Spleen (tissue), 11 donors: ENCODE measurements at regions not wholly inside any gene's neighbourhood (a gene's known extent, or its start where the extent isn't known, plus 50 kb on each side); places are given as distances from the start of the nearest gene placed in this dataset.
"Not testable (repeated sequence)": the region's sequence is repeated elsewhere in the genome, so short reads cannot be mapped to it uniquely, and the experiment has no call there.

Experiments used
- DNase-seq: peaks from one replicate; pipeline ENCODE4 v3.0.0-alpha.2; 2020
- H3K27ac ChIP-seq, 8 donors: fragments of 200-600 bp; sonication (generic) in 7 of 8; 1 replicate in 4 of 8; 2 replicates in 4 of 8; pipeline versions ENCODE4 v1.5.0 to v1.8.0; 2016 to 2021; ENCODE audit warnings: inconsistent platforms in 4 of 8, mild to moderate bottlenecking in 4 of 8, moderate library complexity in 1 of 8
- H3K27me3 ChIP-seq, 7 donors: fragments of 200-600 bp; sonication (generic) in 6 of 7; replicated peaks in 1 of 7; 1 replicate in 4 of 7; 2 replicates in 3 of 7; pipeline versions ENCODE4 v1.5.0 to v1.8.0; 2016 to 2021; ENCODE audit warnings: inconsistent platforms in 3 of 7, mild to moderate bottlenecking in 1 of 7
- H3K36me3 ChIP-seq, 6 donors: fragments of 200-600 bp; sonication (generic) in 5 of 6; 1 replicate in 4 of 6; 2 replicates in 2 of 6; pipeline versions ENCODE4 v1.5.0 to v1.8.0; 2016 to 2021; ENCODE audit warnings: inconsistent platforms in 2 of 6
- H3K4me1 ChIP-seq, 6 donors: fragments of 200-600 bp; sonication (generic) in 5 of 6; 1 replicate in 3 of 6; 2 replicates in 3 of 6; pipeline versions ENCODE4 v1.5.0 to v1.8.0; 2016 to 2021; ENCODE audit warnings: inconsistent platforms in 3 of 6
- H3K4me3 ChIP-seq, 8 donors: fragments of 200-600 bp; sonication (generic) in 7 of 8; 1 replicate in 4 of 8; 2 replicates in 4 of 8; pipeline versions ENCODE4 v1.5.0 to v1.8.0; 2016 to 2021; ENCODE audit warnings: inconsistent platforms in 4 of 8, mild to moderate bottlenecking in 4 of 8, moderate library complexity in 2 of 8
- H3K9me3 ChIP-seq, 8 donors: fragments of 200-600 bp; sonication (generic) in 7 of 8; 1 replicate in 4 of 8; 2 replicates in 4 of 8; pipeline versions ENCODE4 v1.5.0 to v1.8.0; 2016 to 2021; ENCODE audit warnings: inconsistent platforms in 4 of 8
- POLR2A ChIP-seq, 3 donors: fragments of 450-650 bp; IDR thresholded peaks; one replicate each; pipeline ENCODE4 v1.5.1; 2017; ENCODE audit warnings: antibody characterized with exemption in 3 of 3, mild to moderate bottlenecking in 1 of 3
- POLR2AphosphoS5 ChIP-seq, 3 donors: sonication (generic); formaldehyde crosslinking; IDR thresholded peaks; one replicate each; pipeline ENCODE4 v1.5.1; 2017; ENCODE audit warnings: antibody characterized with exemption in 3 of 3
- WGBS, 5 donors: extraction: QIAGEN DNeasy Blood & Tissue Kit in 3 of 5; methylation state at CpG; one replicate each; pipeline versions ENCODE4 v1.1.5 to v1.1.7; 2013 to 2018; 5-methylcytosine and 5-hydroxymethylcytosine counted together
- intact Hi-C: fragments of 100-400 bp; cut with DNase I; formaldehyde crosslinking; loops from one replicate; pipeline ENCODE4 v1.15.0; 2023; ENCODE audit warnings: low total_unique reads
- TF ChIP-seq, protein P1 (sequence below), 11 experiments: fragments of 200-600 bp in 7 of 11; fragments of 450-650 bp in 4 of 11; sonication (generic) in 4 of 11; IDR thresholded peaks in 8 of 11; conservative IDR thresholded peaks in 3 of 11; 1 replicate in 7 of 11; 2 replicates in 4 of 11; pipeline versions ENCODE4 v1.4.0 to v1.8.0; 2016 to 2021; ENCODE audit warnings: antibody characterized with exemption in 11 of 11, inconsistent platforms in 4 of 11, mild to moderate bottlenecking in 1 of 11
- donor health status: healthy with polysubstance abuse.
- donor health status: DM: no; HTN: no; CAD: no; lungs with moderate emphysema.
- donor health status: DM: no; HTN: no; CAD: no.
- donor health status: Bipolar disorder and iron deficiency.
- donor health status: healthy.
- donor health status: DM: no; HTN: no; CAD: no.
- donor health status: DM: yes; HTN: yes; CAD: no.

DNA sequence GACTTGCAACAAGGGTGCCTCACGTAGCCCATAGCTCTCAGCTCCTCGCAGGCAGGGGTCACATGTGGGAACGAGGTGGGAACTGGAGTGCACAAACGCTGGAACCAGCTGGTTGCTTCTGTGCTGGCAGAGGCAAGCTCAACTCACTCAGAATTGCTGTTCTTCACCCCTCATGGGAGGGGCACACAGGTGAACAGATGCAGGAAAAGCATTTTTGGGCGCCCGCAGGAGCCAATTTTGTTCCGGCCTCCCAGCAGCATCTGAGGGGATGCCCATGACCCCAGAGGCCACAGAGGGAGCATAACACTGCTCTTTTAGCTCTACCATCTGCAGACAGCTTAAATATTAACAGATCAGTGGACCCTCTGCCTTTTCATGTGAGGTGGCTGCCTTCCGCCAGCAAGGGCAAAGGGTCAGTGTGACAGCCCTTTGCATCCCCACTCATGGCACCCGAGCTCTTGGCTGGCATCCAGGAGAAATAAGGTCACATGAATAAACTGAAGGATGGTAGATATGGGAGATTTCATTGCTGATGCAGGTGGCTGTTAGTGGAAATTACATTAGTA is 196.2 kb downstream of the SLCO4C1 start:
- no peak overlapping the region for H3K4me3 ChIP-seq
- H3K27me3 ChIP-seq, result no peaks in the 10 kb centered on the region
- TF ChIP-seq, protein P1, sequence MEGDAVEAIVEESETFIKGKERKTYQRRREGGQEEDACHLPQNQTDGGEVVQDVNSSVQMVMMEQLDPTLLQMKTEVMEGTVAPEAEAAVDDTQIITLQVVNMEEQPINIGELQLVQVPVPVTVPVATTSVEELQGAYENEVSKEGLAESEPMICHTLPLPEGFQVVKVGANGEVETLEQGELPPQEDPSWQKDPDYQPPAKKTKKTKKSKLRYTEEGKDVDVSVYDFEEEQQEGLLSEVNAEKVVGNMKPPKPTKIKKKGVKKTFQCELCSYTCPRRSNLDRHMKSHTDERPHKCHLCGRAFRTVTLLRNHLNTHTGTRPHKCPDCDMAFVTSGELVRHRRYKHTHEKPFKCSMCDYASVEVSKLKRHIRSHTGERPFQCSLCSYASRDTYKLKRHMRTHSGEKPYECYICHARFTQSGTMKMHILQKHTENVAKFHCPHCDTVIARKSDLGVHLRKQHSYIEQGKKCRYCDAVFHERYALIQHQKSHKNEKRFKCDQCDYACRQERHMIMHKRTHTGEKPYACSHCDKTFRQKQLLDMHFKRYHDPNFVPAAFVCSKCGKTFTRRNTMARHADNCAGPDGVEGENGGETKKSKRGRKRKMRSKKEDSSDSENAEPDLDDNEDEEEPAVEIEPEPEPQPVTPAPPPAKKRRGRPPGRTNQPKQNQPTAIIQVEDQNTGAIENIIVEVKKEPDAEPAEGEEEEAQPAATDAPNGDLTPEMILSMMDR (IDR thresholded peaks at IDR 0.05 in 8 of 11, conservative IDR thresholded peaks at IDR 0.05 in 3 of 11), result no peak
- TF ChIP-seq POLR2AphosphoS5 (IDR thresholded peaks at IDR 0.05) (no peak), POLR2A (IDR thresholded peaks at IDR 0.05) (no peak)
- no peak overlapping the region for H3K27ac ChIP-seq
- H3K36me3 ChIP-seq, result no peaks in the 10 kb centered on the region
- no peak for DNase-seq
- no peaks in the 10 kb centered on the region for H3K4me1 ChIP-seq
- intact Hi-C loops, result no loop called here
- peaks cover 0 to 16% (median 4%) of the 10 kb centered on the region in 8 donors for H3K9me3 ChIP-seq
- 67 to 87% (median 82%) methylated on average over 9 of the region's 9 CpGs for WGBS, 5 donors

DNA sequence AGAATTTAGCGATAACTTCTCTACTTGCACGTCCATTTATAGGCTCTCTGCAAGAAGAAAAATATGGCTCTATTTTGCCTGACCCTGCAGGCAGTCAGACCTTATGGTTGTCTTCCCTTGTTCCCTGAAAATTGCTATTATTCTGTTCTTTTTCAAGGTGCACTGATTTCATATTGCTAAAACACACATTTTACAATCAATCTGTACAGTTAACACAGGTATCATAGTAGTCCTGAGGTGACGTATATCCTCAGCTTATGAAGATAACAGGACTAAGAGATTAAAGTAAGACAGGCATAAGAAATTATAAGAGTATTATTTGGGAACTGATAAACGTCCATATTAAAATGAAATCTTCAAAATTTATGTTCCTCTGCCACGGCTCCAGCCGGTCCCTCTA is 197.0 kb downstream of the SLCO4C1 start:
- H3K27me3 ChIP-seq, intact Hi-C loops, H3K27ac ChIP-seq, H3K36me3 ChIP-seq, DNase-seq, H3K4me1 ChIP-seq, H3K4me3 ChIP-seq: not testable (repeated sequence)
- peaks cover 0 to 16% (median 4%) of the 10 kb centered on the region in 8 donors for H3K9me3 ChIP-seq
- WGBS, 5 donors, result 84 to 93% (median 88%) methylated on average over 6 of the region's 6 CpGs

DNA sequence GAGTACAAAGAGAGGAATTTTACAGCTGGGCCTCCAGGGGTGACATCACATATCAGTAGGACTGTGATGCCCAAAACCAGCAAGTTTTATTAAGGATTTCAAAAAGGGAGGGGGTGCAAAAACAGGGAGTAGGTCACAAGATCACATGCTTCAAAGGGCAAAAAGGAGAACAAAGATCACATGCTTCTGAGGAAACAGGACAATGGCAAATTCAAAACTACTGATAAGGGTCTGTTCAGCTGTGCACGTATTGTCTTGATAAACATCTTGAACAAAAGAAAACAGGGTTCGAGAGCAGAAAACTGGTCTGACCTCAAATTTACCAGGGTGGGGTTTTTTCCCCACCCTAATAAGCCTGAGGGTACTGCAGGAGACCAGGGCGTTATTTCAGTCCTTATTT is 197.5 kb downstream of the SLCO4C1 start:
- H3K27ac ChIP-seq, DNase-seq, H3K4me1 ChIP-seq, H3K36me3 ChIP-seq, intact Hi-C loops, H3K4me3 ChIP-seq, H3K27me3 ChIP-seq: not testable (repeated sequence)
- peaks cover 0 to 16% (median 4%) of the 10 kb centered on the region in 8 donors for H3K9me3 ChIP-seq
- WGBS, 5 donors, result 43 to 53% (median 52%) methylated on average over 3 of the region's 3 CpGs

DNA sequence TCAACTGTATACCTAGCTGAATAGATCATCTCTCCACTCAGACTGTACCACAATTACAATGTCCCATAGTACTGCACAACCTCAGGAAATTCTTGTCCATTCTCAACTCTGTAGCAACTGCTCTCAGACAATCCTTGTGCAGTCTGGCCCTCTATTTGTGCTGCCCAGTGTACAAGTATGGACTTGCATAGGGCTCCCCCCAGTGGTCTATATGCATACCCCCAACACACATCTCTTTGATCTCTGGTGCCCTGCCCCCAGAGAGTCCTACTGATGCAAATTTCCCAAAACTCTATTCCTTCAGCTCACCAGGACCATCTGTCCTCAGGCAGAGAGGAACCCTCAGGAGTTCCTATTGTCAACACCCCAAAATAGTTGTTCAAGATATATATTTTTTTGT is 205.3 kb downstream of the SLCO4C1 start:
- H3K4me3 ChIP-seq, result no peak overlapping the region
- TF ChIP-seq POLR2A (IDR thresholded peaks at IDR 0.05) (no peak), POLR2AphosphoS5 (IDR thresholded peaks at IDR 0.05) (no peak)
- TF ChIP-seq, protein P1 (IDR thresholded peaks at IDR 0.05 in 8 of 11, conservative IDR thresholded peaks at IDR 0.05 in 3 of 11), result no peak
- no peaks in the 10 kb centered on the region for H3K27me3 ChIP-seq
- no peaks in the 10 kb centered on the region for H3K9me3 ChIP-seq
- no peaks in the 10 kb centered on the region for H3K36me3 ChIP-seq
- no peak for DNase-seq
- intact Hi-C loops, result no loop called here
- no peaks in the 10 kb centered on the region for H3K4me1 ChIP-seq
- no peak overlapping the region for H3K27ac ChIP-seq

DNA sequence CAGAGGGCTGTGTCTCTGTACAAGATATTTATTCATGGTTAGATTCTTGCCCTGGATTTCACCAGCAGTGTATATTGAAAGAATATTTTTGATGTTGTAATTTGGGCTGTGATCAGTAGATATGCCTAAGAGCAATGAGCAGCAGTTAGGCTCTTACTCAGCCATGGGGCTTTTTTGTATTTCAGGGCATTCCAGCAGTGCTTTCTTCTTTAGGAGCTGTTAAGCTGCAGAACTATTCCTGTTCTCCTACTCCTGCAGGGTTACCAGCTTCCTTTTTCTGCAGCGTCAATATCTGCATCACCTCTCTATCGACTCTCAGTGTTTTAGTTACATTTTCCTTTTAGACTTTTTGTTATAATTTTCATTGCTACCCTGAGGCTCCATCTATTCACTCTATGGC is 206.2 kb downstream of the SLCO4C1 start:
- Histone ChIP-seq H3K36me3 (no peaks in the 10 kb centered on the region), H3K4me1 (no peaks in the 10 kb centered on the region), H3K27ac (no peak overlapping the region), H3K27me3 (no peaks in the 10 kb centered on the region), H3K4me3 (no peak overlapping the region), H3K9me3 (no peaks in the 10 kb centered on the region)
- intact Hi-C loops, result no loop called here
- no peak for DNase-seq
- WGBS, 5 donors, result 49 to 70% (median 67%) methylated on average over 2 of the region's 2 CpGs
- TF ChIP-seq, protein P1 (IDR thresholded peaks at IDR 0.05 in 8 of 11, conservative IDR thresholded peaks at IDR 0.05 in 3 of 11), result no peak
- no peak for TF ChIP-seq POLR2A (IDR thresholded peaks at IDR 0.05)
- no peak for TF ChIP-seq POLR2AphosphoS5 (IDR thresholded peaks at IDR 0.05)
